HCT116 (cell line): ENCODE measurements at regions not wholly inside any gene's neighbourhood (a gene's known extent, or its start where the extent isn't known, plus 50 kb on each side); places are given as distances from the start of the nearest gene placed in this dataset.

Experiments
- EGR1 ChIP-seq: IDR thresholded peaks from 2 replicates; pipeline ENCODE4 v1.6.1; 2012; ENCODE audit warnings: low read depth
- ELF1 ChIP-seq: IDR thresholded peaks from 2 replicates; pipeline ENCODE4 v1.6.1; 2012; ENCODE audit warnings: low read depth, borderline replicate concordance
- EZH2phosphoT487 ChIP-seq: fragments of 200-600 bp; IDR thresholded peaks from 2 replicates; pipeline ENCODE4 v1.6.1; 2018; ENCODE audit warnings: antibody characterized with exemption, borderline replicate concordance
- POLR2A ChIP-seq: IDR thresholded peaks from 2 replicates; pipeline ENCODE4 v1.7.0; 2011; ENCODE audit warnings: borderline replicate concordance; ENCODE audit not compliant: insufficient read depth, insufficient read length; ENCODE audit errors: extremely low read depth
- POLR2AphosphoS5 ChIP-seq: IDR thresholded peaks from 2 replicates; pipeline ENCODE4 v1.6.1; 2011; ENCODE audit warnings: mild to moderate bottlenecking, low read depth, low read length, moderate library complexity
- RAD21 ChIP-seq: IDR thresholded peaks from 2 replicates; pipeline ENCODE4 v1.6.1; 2012; ENCODE audit warnings: low read depth, mild to moderate bottlenecking
- SP1 ChIP-seq: IDR thresholded peaks from 2 replicates; pipeline ENCODE4 v1.6.1; 2012; ENCODE audit warnings: low read depth
- TCF7L2 ChIP-seq: IDR thresholded peaks from 2 replicates; pipeline ENCODE4 v1.7.0; 2011; ENCODE audit warnings: borderline replicate concordance, inconsistent platforms; ENCODE audit not compliant: insufficient read depth, insufficient read length; ENCODE audit errors: extremely low read depth
- YY1 ChIP-seq: IDR thresholded peaks from 2 replicates; pipeline ENCODE4 v1.6.1; 2011; ENCODE audit warnings: low read length, low read depth, moderate library complexity, mild to moderate bottlenecking; ENCODE audit not compliant: insufficient replicate concordance; ENCODE audit errors: extremely low read depth
- ZFX ChIP-seq: fragments of 450-650 bp; IDR thresholded peaks from 2 replicates; pipeline ENCODE4 v1.6.1; 2017
- TF ChIP-seq, protein P1 (sequence below), 3 experiments: fragments of 200-600 bp in 1 of 3; sonication (generic) in 1 of 3; IDR thresholded peaks in 2 of 3; conservative IDR thresholded peaks in 1 of 3; 2 replicates each; pipeline ENCODE4 v1.5.1; 2012 to 2017; ENCODE audit warnings: low read depth in 2 of 3, low read length in 2 of 3, antibody characterized with exemption in 1 of 3, borderline replicate concordance in 1 of 3, control low read depth in 1 of 3, mild to moderate bottlenecking in 1 of 3, mixed read lengths in 1 of 3, mixed run types in 1 of 3, moderate library complexity in 1 of 3; ENCODE audit not compliant: insufficient read depth in 1 of 3
- TF ChIP-seq, protein P2 (sequence below): IDR thresholded peaks from 2 replicates; pipeline ENCODE4 v1.6.1; 2011; ENCODE audit warnings: mild to moderate bottlenecking, low read length, moderate library complexity; ENCODE audit not compliant: insufficient replicate concordance; ENCODE audit errors: extremely low read depth
- TF ChIP-seq, protein P3 (sequence below): IDR thresholded peaks from 2 replicates; pipeline ENCODE4 v1.6.1; 2012
- TF ChIP-seq, protein P4 (sequence below): IDR thresholded peaks from 2 replicates; pipeline ENCODE4 v1.6.1; 2012

DNA sequence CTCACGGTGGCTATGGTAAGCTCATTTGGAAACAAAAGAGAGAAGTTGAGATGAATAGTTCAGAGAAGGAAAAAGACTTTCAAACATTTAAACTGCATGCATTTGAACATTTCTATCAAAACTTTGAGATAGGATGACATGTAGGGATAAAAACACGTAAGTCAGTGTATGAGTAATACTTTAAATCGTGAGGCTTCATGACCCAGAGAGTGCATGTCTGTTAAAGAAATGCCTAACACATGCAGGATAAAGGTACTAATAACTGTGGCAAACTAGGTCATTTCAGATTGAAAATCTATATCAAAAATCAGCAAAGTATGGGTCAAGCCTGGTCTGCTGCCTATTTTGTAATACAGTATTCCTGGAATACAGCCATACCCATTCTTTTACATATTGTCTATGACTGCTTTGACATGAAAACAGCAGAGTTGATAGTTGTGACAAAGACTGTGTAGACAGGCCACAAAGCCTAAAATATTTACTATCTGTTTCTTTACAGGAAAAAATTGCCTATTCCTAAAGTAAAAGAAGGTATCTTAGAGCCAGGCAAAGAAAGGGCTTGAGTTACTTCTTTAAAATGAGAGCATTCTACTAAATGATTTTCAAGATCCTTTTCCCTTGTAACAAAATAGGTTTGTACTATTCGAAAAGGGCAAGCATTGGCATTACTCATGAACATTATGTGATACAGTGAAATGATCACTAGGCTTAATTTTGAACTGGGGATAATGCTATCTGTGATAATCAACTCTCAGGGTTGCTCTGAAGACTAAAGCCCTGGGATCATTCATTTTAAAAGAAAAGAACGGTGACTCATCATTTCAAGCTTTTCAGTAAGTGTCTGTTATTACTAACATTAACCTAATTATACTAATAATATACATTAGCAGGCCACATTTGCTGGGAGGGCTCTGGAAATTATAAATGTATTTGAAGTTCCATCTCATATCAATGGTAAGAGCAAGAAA lies 185.9 kb downstream of the CRPPA start:
- TF ChIP-seq YY1 (no peak), SP1 (no peak), ZFX (no peak), ELF1 (no peak), POLR2AphosphoS5 (no peak), RAD21 (no peak), POLR2A (no peak), EGR1 (no peak), TCF7L2 (no peak), EZH2phosphoT487 (no peak)
- TF ChIP-seq, protein P1, sequence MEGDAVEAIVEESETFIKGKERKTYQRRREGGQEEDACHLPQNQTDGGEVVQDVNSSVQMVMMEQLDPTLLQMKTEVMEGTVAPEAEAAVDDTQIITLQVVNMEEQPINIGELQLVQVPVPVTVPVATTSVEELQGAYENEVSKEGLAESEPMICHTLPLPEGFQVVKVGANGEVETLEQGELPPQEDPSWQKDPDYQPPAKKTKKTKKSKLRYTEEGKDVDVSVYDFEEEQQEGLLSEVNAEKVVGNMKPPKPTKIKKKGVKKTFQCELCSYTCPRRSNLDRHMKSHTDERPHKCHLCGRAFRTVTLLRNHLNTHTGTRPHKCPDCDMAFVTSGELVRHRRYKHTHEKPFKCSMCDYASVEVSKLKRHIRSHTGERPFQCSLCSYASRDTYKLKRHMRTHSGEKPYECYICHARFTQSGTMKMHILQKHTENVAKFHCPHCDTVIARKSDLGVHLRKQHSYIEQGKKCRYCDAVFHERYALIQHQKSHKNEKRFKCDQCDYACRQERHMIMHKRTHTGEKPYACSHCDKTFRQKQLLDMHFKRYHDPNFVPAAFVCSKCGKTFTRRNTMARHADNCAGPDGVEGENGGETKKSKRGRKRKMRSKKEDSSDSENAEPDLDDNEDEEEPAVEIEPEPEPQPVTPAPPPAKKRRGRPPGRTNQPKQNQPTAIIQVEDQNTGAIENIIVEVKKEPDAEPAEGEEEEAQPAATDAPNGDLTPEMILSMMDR (IDR thresholded peaks at IDR 0.05 in 2 of 3, conservative IDR thresholded peaks at IDR 0.05 in 1 of 3; ENCODE audit: borderline replicate concordance in 1 of 3, insufficient read depth in 1 of 3, low read depth in 2 of 3, low read length in 2 of 3), result no peak
- TF ChIP-seq, protein P2, sequence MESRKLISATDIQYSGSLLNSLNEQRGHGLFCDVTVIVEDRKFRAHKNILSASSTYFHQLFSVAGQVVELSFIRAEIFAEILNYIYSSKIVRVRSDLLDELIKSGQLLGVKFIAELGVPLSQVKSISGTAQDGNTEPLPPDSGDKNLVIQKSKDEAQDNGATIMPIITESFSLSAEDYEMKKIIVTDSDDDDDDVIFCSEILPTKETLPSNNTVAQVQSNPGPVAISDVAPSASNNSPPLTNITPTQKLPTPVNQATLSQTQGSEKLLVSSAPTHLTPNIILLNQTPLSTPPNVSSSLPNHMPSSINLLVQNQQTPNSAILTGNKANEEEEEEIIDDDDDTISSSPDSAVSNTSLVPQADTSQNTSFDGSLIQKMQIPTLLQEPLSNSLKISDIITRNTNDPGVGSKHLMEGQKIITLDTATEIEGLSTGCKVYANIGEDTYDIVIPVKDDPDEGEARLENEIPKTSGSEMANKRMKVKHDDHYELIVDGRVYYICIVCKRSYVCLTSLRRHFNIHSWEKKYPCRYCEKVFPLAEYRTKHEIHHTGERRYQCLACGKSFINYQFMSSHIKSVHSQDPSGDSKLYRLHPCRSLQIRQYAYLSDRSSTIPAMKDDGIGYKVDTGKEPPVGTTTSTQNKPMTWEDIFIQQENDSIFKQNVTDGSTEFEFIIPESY, result no peak
- TF ChIP-seq, protein P3, sequence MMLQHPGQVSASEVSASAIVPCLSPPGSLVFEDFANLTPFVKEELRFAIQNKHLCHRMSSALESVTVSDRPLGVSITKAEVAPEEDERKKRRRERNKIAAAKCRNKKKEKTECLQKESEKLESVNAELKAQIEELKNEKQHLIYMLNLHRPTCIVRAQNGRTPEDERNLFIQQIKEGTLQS, result no peak
- TF ChIP-seq, protein P4, sequence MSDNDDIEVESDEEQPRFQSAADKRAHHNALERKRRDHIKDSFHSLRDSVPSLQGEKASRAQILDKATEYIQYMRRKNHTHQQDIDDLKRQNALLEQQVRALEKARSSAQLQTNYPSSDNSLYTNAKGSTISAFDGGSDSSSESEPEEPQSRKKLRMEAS, result no peak
